ENCODE measurements at regions not wholly inside any gene's neighbourhood (a gene's known extent, or its start where the extent isn't known, plus 50 kb on each side); places are given as distances from the start of the nearest gene placed in this dataset.

- Histone ChIP-seq H3K9me3 (peaks cover 0 to 14% (median 0%) of the 10 kb centered on the region in 4 donors), H3K4me3 (no peak overlapping the region), H3K27ac (no peak overlapping the region), H3K36me3 (no peaks in the 10 kb centered on the region), H3K27me3 (no peaks in the 10 kb centered on the region), H3K4me1 (no peaks in the 10 kb centered on the region)
- no peak for DNase-seq (ENCODE audit: low spot score in 2 of 2)
- WGBS, 2 donors, result 54 to 75% methylated on average over 3 of the region's 3 CpGs
- TF ChIP-seq EP300 (IDR thresholded peaks at IDR 0.05), result no peak
Observed at GRCh38 chr5:2023196-2023595, 140.5 kb upstream of the IRX4 start.

GRCh38 chr5:2022436-2022835 lies 139.7 kb upstream of the IRX4 start:
- no peaks in the 10 kb centered on the region for H3K36me3 ChIP-seq
- no peaks in the 10 kb centered on the region for H3K27me3 ChIP-seq
- peaks cover 0 to 11% (median 0%) of the 10 kb centered on the region in 4 donors for H3K9me3 ChIP-seq
- H3K27ac ChIP-seq, result no peak overlapping the region
- WGBS, 2 donors, result 74 to 77% methylated on average over 5 of the region's 5 CpGs
- no peak for TF ChIP-seq EP300 (IDR thresholded peaks at IDR 0.05)
- TF ChIP-seq CTCF (IDR thresholded peaks at IDR 0.05), result no peak
- no peak for TF ChIP-seq POLR2A (IDR thresholded peaks at IDR 0.05)
- no peak for DNase-seq (ENCODE audit: low spot score in 2 of 2)
- H3K4me3 ChIP-seq, result no peak overlapping the region
- H3K4me1 ChIP-seq, result no peaks in the 10 kb centered on the region

GRCh38 chr5:2021484-2022176 lies 138.9 kb upstream of the IRX4 start:
- no peak for TF ChIP-seq POLR2A (IDR thresholded peaks at IDR 0.05)
- no peak for TF ChIP-seq CTCF (IDR thresholded peaks at IDR 0.05)
- no peak for TF ChIP-seq EP300 (IDR thresholded peaks at IDR 0.05)
- no peaks in the 10 kb centered on the region for H3K36me3 ChIP-seq
- 82 to 85% methylated on average over 14 of the region's 14 CpGs for WGBS, 2 donors
- no peaks in the 10 kb centered on the region for H3K27me3 ChIP-seq
- H3K27ac ChIP-seq, result no peak overlapping the region
- peaks cover 0 to 11% (median 0%) of the 10 kb centered on the region in 4 donors for H3K9me3 ChIP-seq
- no peaks in the 10 kb centered on the region for H3K4me1 ChIP-seq
- H3K4me3 ChIP-seq, result no peak overlapping the region
- no peak for DNase-seq (ENCODE audit: low spot score in 2 of 2)

- TF ChIP-seq CTCF (IDR thresholded peaks at IDR 0.05), result no peak
- no peak for TF ChIP-seq POLR2A (IDR thresholded peaks at IDR 0.05)
- no peak for TF ChIP-seq EP300 (IDR thresholded peaks at IDR 0.05)
- Histone ChIP-seq H3K27me3 (no peaks in the 10 kb centered on the region), H3K4me3 (no peak overlapping the region), H3K4me1 (no peaks in the 10 kb centered on the region), H3K9me3 (peaks cover 0 to 10% (median 0%) of the 10 kb centered on the region in 4 donors), H3K27ac (no peak overlapping the region), H3K36me3 (no peaks in the 10 kb centered on the region)
- 84 to 86% methylated on average over 11 of the region's 11 CpGs for WGBS, 2 donors
- DNase-seq (ENCODE audit: low spot score in 2 of 2), result no peak
Observed at GRCh38 chr5:2020730-2021129, 138.0 kb upstream of the IRX4 start.

- no peak for DNase-seq (ENCODE audit: low spot score in 2 of 2)
- 82 to 97% methylated on average over 8 to 9 of the region's 9 CpGs for WGBS, 2 donors
- Histone ChIP-seq H3K4me1 (no peaks in the 10 kb centered on the region), H3K4me3 (no peak overlapping the region), H3K9me3 (peaks cover 0 to 5% (median 0%) of the 10 kb centered on the region in 4 donors), H3K27me3 (no peaks in the 10 kb centered on the region), H3K36me3 (no peaks in the 10 kb centered on the region), H3K27ac (no peak overlapping the region)
- no peak for TF ChIP-seq CTCF (IDR thresholded peaks at IDR 0.05)
- TF ChIP-seq POLR2A (IDR thresholded peaks at IDR 0.05), result no peak
- TF ChIP-seq EP300 (IDR thresholded peaks at IDR 0.05), result no peak
Observed at GRCh38 chr5:2019716-2020115, 137.0 kb upstream of the IRX4 start.
